ENCODE measurements at regions not wholly inside any gene's neighbourhood (a gene's known extent, or its start where the extent isn't known, plus 50 kb on each side); places are given as distances from the start of the nearest gene placed in this dataset.

DNA sequence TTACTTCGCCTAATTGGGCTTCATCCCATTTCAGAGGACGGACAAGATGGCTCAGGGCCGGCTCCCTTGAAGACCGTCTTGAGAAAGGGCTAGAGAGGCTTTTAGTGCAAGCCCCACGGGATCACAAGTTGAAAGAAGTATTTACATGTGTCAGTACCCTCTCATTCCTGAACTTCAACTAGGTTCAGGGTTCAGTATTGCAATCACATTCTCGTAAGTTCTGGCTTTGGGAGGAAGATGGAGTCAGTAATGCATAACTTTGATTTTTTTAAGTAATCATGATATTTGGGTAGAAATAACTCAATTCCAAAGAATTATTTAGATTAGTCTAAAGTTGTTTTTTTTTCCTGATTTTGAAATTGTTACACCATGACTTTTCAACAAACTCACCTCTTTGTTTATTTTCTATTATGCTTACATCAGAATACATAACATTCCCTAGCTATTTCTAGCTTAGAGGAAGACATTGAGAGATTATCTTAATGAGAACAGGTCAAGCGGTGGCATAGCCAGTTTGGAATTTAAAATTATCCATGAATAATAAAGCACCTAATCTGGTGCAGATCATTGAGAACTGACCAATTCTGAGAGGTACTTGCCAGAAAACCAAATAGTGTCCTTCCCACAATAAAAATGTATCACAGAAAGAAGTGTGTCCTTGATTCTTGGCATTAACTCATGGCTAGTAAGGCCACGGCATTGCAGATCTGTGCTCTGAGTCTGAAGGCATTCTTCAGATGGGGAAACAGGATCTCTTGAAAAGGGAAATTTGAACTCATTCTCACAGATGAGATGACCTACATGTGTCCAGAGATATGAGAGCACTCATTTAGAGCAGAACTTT is 92.1 kb upstream of the BLID start:
- TF ChIP-seq, protein P1, sequence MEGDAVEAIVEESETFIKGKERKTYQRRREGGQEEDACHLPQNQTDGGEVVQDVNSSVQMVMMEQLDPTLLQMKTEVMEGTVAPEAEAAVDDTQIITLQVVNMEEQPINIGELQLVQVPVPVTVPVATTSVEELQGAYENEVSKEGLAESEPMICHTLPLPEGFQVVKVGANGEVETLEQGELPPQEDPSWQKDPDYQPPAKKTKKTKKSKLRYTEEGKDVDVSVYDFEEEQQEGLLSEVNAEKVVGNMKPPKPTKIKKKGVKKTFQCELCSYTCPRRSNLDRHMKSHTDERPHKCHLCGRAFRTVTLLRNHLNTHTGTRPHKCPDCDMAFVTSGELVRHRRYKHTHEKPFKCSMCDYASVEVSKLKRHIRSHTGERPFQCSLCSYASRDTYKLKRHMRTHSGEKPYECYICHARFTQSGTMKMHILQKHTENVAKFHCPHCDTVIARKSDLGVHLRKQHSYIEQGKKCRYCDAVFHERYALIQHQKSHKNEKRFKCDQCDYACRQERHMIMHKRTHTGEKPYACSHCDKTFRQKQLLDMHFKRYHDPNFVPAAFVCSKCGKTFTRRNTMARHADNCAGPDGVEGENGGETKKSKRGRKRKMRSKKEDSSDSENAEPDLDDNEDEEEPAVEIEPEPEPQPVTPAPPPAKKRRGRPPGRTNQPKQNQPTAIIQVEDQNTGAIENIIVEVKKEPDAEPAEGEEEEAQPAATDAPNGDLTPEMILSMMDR (IDR thresholded peaks at IDR 0.05) = no peak
- no peak for TF ChIP-seq POLR2A (IDR thresholded peaks at IDR 0.05)
